NCI-H345 treated with DMSO at 0.1 percent for 48 hours (cell line): ENCODE measurements at regions not wholly inside any gene's neighbourhood (a gene's known extent, or its start where the extent isn't known, plus 50 kb on each side); places are given as distances from the start of the nearest gene placed in this dataset.
"Not testable (repeated sequence)": the region's sequence is repeated elsewhere in the genome, so short reads cannot be mapped to it uniquely, and the experiment has no call there.

Source experiments
- DNase-seq: peaks from one replicate; lab custom pipeline; 2025; ENCODE audit not compliant: unreplicated experiment; lab: John Stamatoyannopoulos, UW

GRCh38 chr4:151519728-151520415, 110.9 kb downstream of the FHIP1A start:
- no peak for DNase-seq

- no peak for DNase-seq
Measured at GRCh38 chr4:151522866-151523519, 114.0 kb downstream of the FHIP1A start.

GRCh38 chr4:151524610-151525009, 115.6 kb downstream of the FHIP1A start:
- no peak for DNase-seq

GRCh38 chr4:151526489-151526888, 117.5 kb downstream of the FHIP1A start:
- DNase-seq: not testable (repeated sequence)

- DNase-seq: peak; percentile 15
Measured at GRCh38 chr4:151527699-151528098, 118.7 kb downstream of the FHIP1A start.

GRCh38 chr4:151529187-151529586, 120.2 kb downstream of the FHIP1A start:
- DNase-seq: no peak

- DNase-seq: no peak
Measured at GRCh38 chr4:151530230-151530629, 121.3 kb downstream of the FHIP1A start.

- no peak for DNase-seq
Measured at GRCh38 chr4:151530783-151531182, 121.8 kb downstream of the FHIP1A start.

GRCh38 chr4:151532001-151532708, 123.2 kb downstream of the FHIP1A start:
- no peak for DNase-seq

GRCh38 chr4:151534195-151534594, 125.2 kb downstream of the FHIP1A start:
- DNase-seq: no peak

- DNase-seq: no peak
Measured at GRCh38 chr4:151535366-151535765, 126.4 kb downstream of the FHIP1A start.

- no peak for DNase-seq
Measured at GRCh38 chr4:151537687-151538086, 128.7 kb downstream of the FHIP1A start.

GRCh38 chr4:151538963-151539362, 130.0 kb downstream of the FHIP1A start:
- no peak for DNase-seq

- DNase-seq: peak; percentile 23
Measured at GRCh38 chr4:151540728-151541388, 131.9 kb downstream of the FHIP1A start.

GRCh38 chr4:151541389-151542071, 132.6 kb downstream of the FHIP1A start:
- no peak for DNase-seq

GRCh38 chr4:151548708-151549107, 139.7 kb downstream of the FHIP1A start:
- DNase-seq: no peak

GRCh38 chr4:151549378-151549777, 140.4 kb downstream of the FHIP1A start:
- DNase-seq: not testable (repeated sequence)

- peak; percentile 15 for DNase-seq
Measured at GRCh38 chr4:151553874-151554273, 144.9 kb downstream of the FHIP1A start.

GRCh38 chr4:151555151-151555945, 146.4 kb downstream of the FHIP1A start:
- DNase-seq: no peak

- no peak for DNase-seq
Measured at GRCh38 chr4:151558496-151559113, 149.6 kb downstream of the FHIP1A start.
